ENCODE measurements at regions not wholly inside any gene's neighbourhood (a gene's known extent, or its start where the extent isn't known, plus 50 kb on each side); places are given as distances from the start of the nearest gene placed in this dataset.

GRCh38 chr1:106266786-106267185, 789.7 kb upstream of the PRMT6 start:
- no peak overlapping the region for H3K4me3 ChIP-seq (ENCODE audit: low read depth, low read length)
- no peaks in the 10 kb centered on the region for H3K27me3 ChIP-seq (ENCODE audit: control insufficient read depth, insufficient read depth, low read length)
- H3K9me3 ChIP-seq (ENCODE audit: control insufficient read depth, insufficient read depth, low read length) = no peaks in the 10 kb centered on the region
- H3K36me3 ChIP-seq (ENCODE audit: control insufficient read depth, insufficient read depth, low read length) = no peaks in the 10 kb centered on the region
- H3K9ac ChIP-seq (ENCODE audit: low read depth, low read length) = no peak overlapping the region
- H3K4me1 ChIP-seq (ENCODE audit: control insufficient read depth, insufficient read depth, low read length) = no peaks in the 10 kb centered on the region

GRCh38 chr1:106268070-106268469, 788.4 kb upstream of the PRMT6 start:
- Histone ChIP-seq H3K27me3 (ENCODE audit: control insufficient read depth, insufficient read depth, low read length) (no peaks in the 10 kb centered on the region), H3K4me1 (ENCODE audit: control insufficient read depth, insufficient read depth, low read length) (no peaks in the 10 kb centered on the region), H3K36me3 (ENCODE audit: control insufficient read depth, insufficient read depth, low read length) (no peaks in the 10 kb centered on the region), H3K4me3 (ENCODE audit: low read depth, low read length) (no peak overlapping the region), H3K9me3 (ENCODE audit: control insufficient read depth, insufficient read depth, low read length) (no peaks in the 10 kb centered on the region), H3K9ac (ENCODE audit: low read depth, low read length) (no peak overlapping the region)

DNA sequence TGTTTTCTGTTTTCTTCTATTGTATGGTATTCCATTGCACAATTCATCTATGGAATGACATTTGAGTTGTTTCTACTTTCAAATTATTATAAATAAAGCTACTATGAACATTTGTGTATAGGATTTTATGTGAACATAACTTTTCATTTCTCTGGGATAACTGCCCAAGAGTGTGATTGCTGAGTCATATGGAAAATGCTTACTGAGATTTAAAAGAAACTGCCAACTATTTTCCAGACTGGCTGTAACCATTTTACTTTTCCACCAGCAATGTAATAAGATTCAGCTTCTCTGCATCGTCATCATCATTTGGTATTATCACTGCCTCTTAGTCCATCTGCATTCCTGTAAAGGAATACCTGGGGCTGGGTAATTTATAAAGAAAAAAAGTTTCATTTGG, 779.6 kb upstream of the PRMT6 start:
- H3K4me1 ChIP-seq (ENCODE audit: control insufficient read depth, insufficient read depth, low read length) = no peaks in the 10 kb centered on the region
- H3K9me3 ChIP-seq (ENCODE audit: control insufficient read depth, insufficient read depth, low read length) = no peaks in the 10 kb centered on the region
- no peaks in the 10 kb centered on the region for H3K27me3 ChIP-seq (ENCODE audit: control insufficient read depth, insufficient read depth, low read length)
- H3K9ac ChIP-seq (ENCODE audit: low read depth, low read length) = no peak overlapping the region
- no peak overlapping the region for H3K4me3 ChIP-seq (ENCODE audit: low read depth, low read length)
- H3K36me3 ChIP-seq (ENCODE audit: control insufficient read depth, insufficient read depth, low read length) = no peaks in the 10 kb centered on the region

- no peak overlapping the region for H3K4me3 ChIP-seq (ENCODE audit: low read depth, low read length)
- no peak overlapping the region for H3K9ac ChIP-seq (ENCODE audit: low read depth, low read length)
- no peaks in the 10 kb centered on the region for H3K36me3 ChIP-seq (ENCODE audit: control insufficient read depth, insufficient read depth, low read length)
- H3K4me1 ChIP-seq (ENCODE audit: control insufficient read depth, insufficient read depth, low read length) = no peaks in the 10 kb centered on the region
- H3K9me3 ChIP-seq (ENCODE audit: control insufficient read depth, insufficient read depth, low read length) = no peaks in the 10 kb centered on the region
- no peaks in the 10 kb centered on the region for H3K27me3 ChIP-seq (ENCODE audit: control insufficient read depth, insufficient read depth, low read length)
Measured at GRCh38 chr1:106277786-106278185, 778.7 kb upstream of the PRMT6 start.

DNA sequence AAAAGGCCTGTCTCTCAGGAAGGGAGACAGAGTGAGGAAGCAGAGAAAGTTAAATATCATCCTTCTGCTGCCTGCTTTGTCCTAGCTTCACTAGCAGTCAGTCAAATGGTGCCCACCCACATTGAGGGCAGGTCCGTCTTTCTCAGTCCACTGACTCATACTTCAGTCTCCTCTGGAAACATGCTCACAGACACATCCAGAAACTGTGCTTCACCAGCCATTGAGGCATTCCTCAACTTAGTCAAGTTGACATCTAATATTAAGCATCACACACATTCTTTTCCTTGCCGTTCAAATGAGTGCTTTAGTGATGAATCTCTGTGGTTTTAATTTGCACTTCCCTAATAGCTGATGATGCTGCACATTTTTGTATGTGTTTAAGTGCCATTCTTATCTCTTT, 777.8 kb upstream of the PRMT6 start:
- Histone ChIP-seq H3K4me1 (ENCODE audit: control insufficient read depth, insufficient read depth, low read length) (no peaks in the 10 kb centered on the region), H3K36me3 (ENCODE audit: control insufficient read depth, insufficient read depth, low read length) (no peaks in the 10 kb centered on the region), H3K9ac (ENCODE audit: low read depth, low read length) (no peak overlapping the region), H3K4me3 (ENCODE audit: low read depth, low read length) (no peak overlapping the region), H3K9me3 (ENCODE audit: control insufficient read depth, insufficient read depth, low read length) (no peaks in the 10 kb centered on the region), H3K27me3 (ENCODE audit: control insufficient read depth, insufficient read depth, low read length) (no peaks in the 10 kb centered on the region)

- H3K36me3 ChIP-seq (ENCODE audit: control insufficient read depth, insufficient read depth, low read length) = no peaks in the 10 kb centered on the region
- H3K27me3 ChIP-seq (ENCODE audit: control insufficient read depth, insufficient read depth, low read length) = no peaks in the 10 kb centered on the region
- no peaks in the 10 kb centered on the region for H3K9me3 ChIP-seq (ENCODE audit: control insufficient read depth, insufficient read depth, low read length)
- no peaks in the 10 kb centered on the region for H3K4me1 ChIP-seq (ENCODE audit: control insufficient read depth, insufficient read depth, low read length)
- no peak overlapping the region for H3K4me3 ChIP-seq (ENCODE audit: low read depth, low read length)
- no peak overlapping the region for H3K9ac ChIP-seq (ENCODE audit: low read depth, low read length)
Measured at GRCh38 chr1:106289265-106289928, 767.1 kb upstream of the PRMT6 start.

DNA sequence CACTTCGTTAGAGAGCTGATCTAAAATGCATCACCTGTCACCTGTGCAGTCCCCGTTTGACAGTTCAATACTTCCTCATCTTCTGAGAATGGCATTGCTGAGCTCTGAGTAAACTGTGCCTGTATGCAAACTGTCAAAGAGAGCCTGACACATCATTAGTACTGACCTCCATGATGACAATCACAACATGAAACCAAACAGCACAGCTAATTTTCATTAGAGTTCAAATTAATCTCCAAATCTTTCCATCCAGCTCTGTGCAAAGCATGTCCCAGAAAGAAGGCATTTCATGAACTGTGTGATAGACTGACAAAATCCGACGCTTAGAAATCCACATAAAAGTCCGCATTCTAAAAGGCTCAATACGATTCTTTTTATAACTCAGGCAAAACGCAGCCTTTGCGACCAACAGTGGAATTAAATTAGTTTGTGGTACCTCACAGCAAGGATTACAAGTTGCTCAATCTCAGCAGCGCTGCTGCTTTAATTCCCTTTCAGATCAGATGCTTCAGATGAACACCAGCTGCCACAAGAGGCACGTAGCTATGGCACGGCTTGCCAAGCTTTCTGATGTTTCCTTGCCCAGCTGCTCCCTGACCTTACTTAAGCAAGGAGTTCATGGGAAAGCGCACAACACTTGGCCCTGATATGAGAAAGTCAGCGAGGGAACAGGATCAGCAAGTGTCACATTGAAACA, 765.5 kb upstream of the PRMT6 start:
- Histone ChIP-seq H3K4me3 (ENCODE audit: low read depth, low read length) (no peak overlapping the region), H3K9me3 (ENCODE audit: control insufficient read depth, insufficient read depth, low read length) (no peaks in the 10 kb centered on the region), H3K4me1 (ENCODE audit: control insufficient read depth, insufficient read depth, low read length) (no peaks in the 10 kb centered on the region), H3K9ac (ENCODE audit: low read depth, low read length) (no peak overlapping the region), H3K27me3 (ENCODE audit: control insufficient read depth, insufficient read depth, low read length) (no peaks in the 10 kb centered on the region), H3K36me3 (ENCODE audit: control insufficient read depth, insufficient read depth, low read length) (no peaks in the 10 kb centered on the region)

GRCh38 chr1:106292130-106292529, 764.3 kb upstream of the PRMT6 start:
- Histone ChIP-seq H3K36me3 (ENCODE audit: control insufficient read depth, insufficient read depth, low read length) (no peaks in the 10 kb centered on the region), H3K9me3 (ENCODE audit: control insufficient read depth, insufficient read depth, low read length) (no peaks in the 10 kb centered on the region), H3K4me3 (ENCODE audit: low read depth, low read length) (no peak overlapping the region), H3K4me1 (ENCODE audit: control insufficient read depth, insufficient read depth, low read length) (no peaks in the 10 kb centered on the region), H3K27me3 (ENCODE audit: control insufficient read depth, insufficient read depth, low read length) (no peaks in the 10 kb centered on the region), H3K9ac (ENCODE audit: low read depth, low read length) (no peak overlapping the region)

DNA sequence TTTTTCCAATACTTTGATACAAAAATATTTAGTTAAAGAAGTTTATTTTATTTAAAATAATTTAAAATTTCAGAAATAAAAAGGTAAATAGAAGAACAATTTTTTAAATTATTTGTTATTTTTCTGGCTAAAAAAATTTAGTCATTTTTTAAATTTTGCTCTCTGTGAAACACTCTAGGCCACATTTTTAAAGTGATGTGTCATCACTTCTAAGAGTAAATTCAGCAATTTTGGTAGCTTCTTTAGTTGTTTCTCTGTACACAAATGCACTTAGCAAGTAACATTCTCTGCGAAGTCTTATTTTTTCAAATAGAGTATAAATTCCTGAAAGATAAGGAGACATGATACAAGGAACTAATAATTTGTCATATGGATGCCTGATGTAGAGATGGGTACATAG, 760.0 kb upstream of the PRMT6 start:
- Histone ChIP-seq H3K27me3 (ENCODE audit: control insufficient read depth, insufficient read depth, low read length) (no peaks in the 10 kb centered on the region), H3K36me3 (ENCODE audit: control insufficient read depth, insufficient read depth, low read length) (no peaks in the 10 kb centered on the region), H3K9me3 (ENCODE audit: control insufficient read depth, insufficient read depth, low read length) (no peaks in the 10 kb centered on the region), H3K4me3 (ENCODE audit: low read depth, low read length) (no peak overlapping the region), H3K9ac (ENCODE audit: low read depth, low read length) (no peak overlapping the region), H3K4me1 (ENCODE audit: control insufficient read depth, insufficient read depth, low read length) (no peaks in the 10 kb centered on the region)

DNA sequence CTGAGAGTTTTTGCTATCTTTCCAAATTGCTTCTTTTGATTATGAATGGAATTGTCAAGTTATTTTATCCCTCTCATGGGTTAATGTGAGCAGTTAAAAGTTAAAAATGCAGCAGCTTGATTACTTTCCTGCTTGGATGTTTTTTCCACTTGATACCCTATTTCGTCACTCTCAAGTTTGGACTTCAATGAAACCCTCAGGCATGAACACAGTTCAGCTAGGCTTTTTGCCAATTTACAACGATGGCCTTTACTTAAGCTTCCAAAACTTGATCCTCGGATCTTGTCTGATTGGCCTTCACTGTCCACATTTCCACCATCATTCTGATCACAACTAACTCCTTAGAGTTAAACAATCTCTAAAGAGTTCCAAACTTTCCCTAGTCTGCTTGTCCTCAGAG, 752.4 kb upstream of the PRMT6 start:
- H3K27me3 ChIP-seq (ENCODE audit: control insufficient read depth, insufficient read depth, low read length) = no peaks in the 10 kb centered on the region
- H3K4me1 ChIP-seq (ENCODE audit: control insufficient read depth, insufficient read depth, low read length) = no peaks in the 10 kb centered on the region
- H3K9me3 ChIP-seq (ENCODE audit: control insufficient read depth, insufficient read depth, low read length) = no peaks in the 10 kb centered on the region
- H3K4me3 ChIP-seq (ENCODE audit: low read depth, low read length) = no peak overlapping the region
- no peaks in the 10 kb centered on the region for H3K36me3 ChIP-seq (ENCODE audit: control insufficient read depth, insufficient read depth, low read length)
- no peak overlapping the region for H3K9ac ChIP-seq (ENCODE audit: low read depth, low read length)

GRCh38 chr1:106319612-106320011, 736.9 kb upstream of the PRMT6 start:
- H3K27me3 ChIP-seq (ENCODE audit: control insufficient read depth, insufficient read depth, low read length) = no peaks in the 10 kb centered on the region
- no peak overlapping the region for H3K9ac ChIP-seq (ENCODE audit: low read depth, low read length)
- no peak overlapping the region for H3K4me3 ChIP-seq (ENCODE audit: low read depth, low read length)
- no peaks in the 10 kb centered on the region for H3K36me3 ChIP-seq (ENCODE audit: control insufficient read depth, insufficient read depth, low read length)
- no peaks in the 10 kb centered on the region for H3K9me3 ChIP-seq (ENCODE audit: control insufficient read depth, insufficient read depth, low read length)
- H3K4me1 ChIP-seq (ENCODE audit: control insufficient read depth, insufficient read depth, low read length) = no peaks in the 10 kb centered on the region

DNA sequence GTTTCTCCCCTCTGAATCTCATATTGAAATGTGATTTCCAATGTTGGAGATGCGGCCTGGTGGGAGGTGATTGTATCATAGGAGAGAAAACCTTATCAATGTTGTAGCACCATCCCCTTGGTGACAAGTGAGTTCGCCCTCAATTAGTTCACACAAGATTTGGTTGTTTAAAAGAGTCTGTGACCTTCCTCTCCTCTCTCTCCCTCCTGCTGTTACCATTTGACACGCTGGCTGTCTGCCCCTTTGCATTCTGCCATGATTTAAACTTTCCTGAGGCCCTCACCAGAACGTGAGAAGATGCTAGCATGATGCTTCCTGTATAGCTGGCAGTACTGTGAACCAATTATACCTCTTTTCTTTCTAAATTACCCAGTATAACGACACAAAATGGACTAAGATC, 730.9 kb upstream of the PRMT6 start:
- Histone ChIP-seq H3K36me3 (ENCODE audit: control insufficient read depth, insufficient read depth, low read length) (no peaks in the 10 kb centered on the region), H3K27me3 (ENCODE audit: control insufficient read depth, insufficient read depth, low read length) (no peaks in the 10 kb centered on the region), H3K9me3 (ENCODE audit: control insufficient read depth, insufficient read depth, low read length) (no peaks in the 10 kb centered on the region), H3K9ac (ENCODE audit: low read depth, low read length) (no peak overlapping the region), H3K4me1 (ENCODE audit: control insufficient read depth, insufficient read depth, low read length) (no peaks in the 10 kb centered on the region), H3K4me3 (ENCODE audit: low read depth, low read length) (no peak overlapping the region)

Data from iPS-15b (cell line).